Heart right ventricle (tissue), 16 donors: ENCODE measurements at regions not wholly inside any gene's neighbourhood (a gene's known extent, or its start where the extent isn't known, plus 50 kb on each side); places are given as distances from the start of the nearest gene placed in this dataset.

Source experiments
- ATAC-seq, 8 donors: fragments of 200-7000 bp; cut with Tn5 transposase; one replicate each; pipeline ENCODE4 v1.9.1; 2020; ENCODE audit warnings: mild to moderate bottlenecking in 8 of 8, moderate library complexity in 8 of 8, moderate number of reproducible peaks in 1 of 8
- DNase-seq, 2 donors: peaks; one replicate each; pipeline ENCODE4 v3.0.0-alpha.2; 2020
- H3K27ac ChIP-seq, 10 donors: fragments of 200-600 bp; sonication (generic) in 2 of 10; one replicate each; pipeline versions ENCODE4 v1.5.0 to v1.8.0; 2020 to 2022; ENCODE audit warnings: mild to moderate bottlenecking in 3 of 10
- H3K27me3 ChIP-seq, 7 donors: fragments of 200-600 bp; one replicate each; pipeline ENCODE4 v1.8.0; 2021 to 2022; ENCODE audit warnings: mild to moderate bottlenecking in 2 of 7
- H3K36me3 ChIP-seq, 9 donors: fragments of 200-600 bp; sonication (generic) in 1 of 9; one replicate each; pipeline versions ENCODE4 v1.5.0 to v1.8.0; 2020 to 2022; ENCODE audit warnings: mild to moderate bottlenecking in 2 of 9
- H3K4me1 ChIP-seq, 9 donors: fragments of 200-600 bp; sonication (generic) in 1 of 9; one replicate each; pipeline versions ENCODE4 v1.5.0 to v1.8.0; 2020 to 2022; ENCODE audit warnings: mild to moderate bottlenecking in 4 of 9
- H3K4me3 ChIP-seq, 10 donors: fragments of 200-600 bp; sonication (generic) in 2 of 10; one replicate each; pipeline versions ENCODE4 v1.5.0 to v1.8.0; 2020 to 2022; ENCODE audit warnings: mild to moderate bottlenecking in 7 of 10, moderate library complexity in 2 of 10
- H3K9me3 ChIP-seq, 11 donors: fragments of 200-600 bp in 10 of 11; sonication (generic) in 2 of 11; one replicate each; pipeline versions ENCODE4 v1.5.0 to v1.8.0; 2013 to 2022; ENCODE audit warnings: mild to moderate bottlenecking in 2 of 11, control low read depth in 1 of 11, moderate library complexity in 1 of 11
- CTCF ChIP-seq, 9 donors: fragments of 200-600 bp; sonication (generic) in 2 of 9; IDR thresholded peaks; one replicate each; pipeline versions ENCODE4 v1.5.0 to v1.8.0; 2021 to 2022; ENCODE audit warnings: antibody characterized with exemption in 9 of 9, mild to moderate bottlenecking in 5 of 9, moderate library complexity in 1 of 9
- WGBS, 2 donors: extraction: QIAGEN DNeasy Blood & Tissue Kit; methylation state at CpG; one replicate each; pipeline ENCODE4 v1.1.7; 2013; ENCODE audit warnings: inconsistent platforms in 1 of 2; 5-methylcytosine and 5-hydroxymethylcytosine counted together
- intact Hi-C, 10 donors: fragments of 100-400 bp; cut with DNase I; formaldehyde crosslinking; loops; one replicate each; pipeline versions ENCODE4 v1.11.1 to v1.14.2; 2022
- donor health status: Arrhythmogenic right ventricular cardiomyopathy.
- donor health status: ischemic (EF 13 %, LVEDD 7.1; RV severe dilation, severe dysfunction).
- donor health status: healthy with polysubstance abuse.
- donor health status: DM: no; HTN: yes; CAD: no.
- donor health status: DM: no; HTN: no; CAD: no.
- donor health status: ischemic (EF 25% LVEDD 6.9; RV normal size, moderate dysfunction).
- donor health status: ischemic (EF 25% LVEDD 5.7; RV mildly dilated, moderate dysfunction).
- donor health status: healthy.
- donor health status: DM: yes; HTN: yes; CAD: no.
- donor health status: Ischemic cardiomyopathy.
- donor health status: ischemic (EF 35%, LVEDD 5.7; RV mildly dilated, moderate dysfunction).
- donor health status: nonischemic (EF 11% LVEDD 7.7; RV severe dilation, severe dysfunction).
- donor health status: DM: yes; HTN: yes; CAD: no.
- donor health status: PGD.
- donor health status: ischemic (EF 29% LVEDD 5.4; RV normal size, mild dysfunction).
- donor health status: nonischemic (EF 23%, LVEDD 6.1; RV moderate dilation, normal function).

- TF ChIP-seq CTCF (IDR thresholded peaks at IDR 0.05): no peak
- 63 to 74% methylated on average over 4 of the region's 4 CpGs for WGBS, 2 donors
- intact Hi-C loops: no loop called here
- Histone ChIP-seq H3K4me1 (peaks cover 0 to under 1% (median 0%) of the 10 kb centered on the region in 9 donors), H3K27ac (no peak overlapping the region), H3K27me3 (no peaks in the 10 kb centered on the region), H3K4me3 (no peak overlapping the region), H3K9me3 (no peaks in the 10 kb centered on the region), H3K36me3 (no peaks in the 10 kb centered on the region)
- DNase-seq: no peak
- ATAC-seq: no peak
These were observed 203.1 kb downstream of the RAB38 start for GRCh38 chr11:87972133-87972532.

GRCh38 chr11:87971354-87971753 lies 203.9 kb downstream of the RAB38 start:
- no peaks in the 10 kb centered on the region for H3K9me3 ChIP-seq
- H3K36me3 ChIP-seq: no peaks in the 10 kb centered on the region
- TF ChIP-seq CTCF (IDR thresholded peaks at IDR 0.05): no peak
- intact Hi-C loops: no loop called here
- no peak for ATAC-seq
- H3K27ac ChIP-seq: no peak overlapping the region
- no peaks in the 10 kb centered on the region for H3K27me3 ChIP-seq
- WGBS, 2 donors: 81 to 90% methylated on average over 2 of the region's 2 CpGs
- no peak for DNase-seq
- peaks cover 0 to 4% (median 0%) of the 10 kb centered on the region in 9 donors for H3K4me1 ChIP-seq
- H3K4me3 ChIP-seq: no peak overlapping the region

- no peak for TF ChIP-seq CTCF (IDR thresholded peaks at IDR 0.05)
- Histone ChIP-seq H3K27me3 (no peaks in the 10 kb centered on the region), H3K36me3 (no peaks in the 10 kb centered on the region), H3K4me3 (no peak overlapping the region), H3K4me1 (peaks cover 0 to 8% (median 0%) of the 10 kb centered on the region in 9 donors), H3K9me3 (no peaks in the 10 kb centered on the region), H3K27ac (no peak overlapping the region)
- DNase-seq (no peak), ATAC-seq (no peak)
- intact Hi-C loops: no loop called here
- 79 to 82% methylated on average over 4 of the region's 4 CpGs for WGBS, 2 donors
These were observed 204.5 kb downstream of the RAB38 start for GRCh38 chr11:87970762-87971161.

GRCh38 chr11:87967459-87967858 lies 207.8 kb downstream of the RAB38 start:
- peaks cover 0 to 8% (median 0%) of the 10 kb centered on the region in 9 donors for H3K4me1 ChIP-seq
- ATAC-seq (no peak), DNase-seq (no peak)
- no peak for TF ChIP-seq CTCF (IDR thresholded peaks at IDR 0.05)
- no peaks in the 10 kb centered on the region for H3K36me3 ChIP-seq
- H3K27ac ChIP-seq: no peak overlapping the region
- no peak overlapping the region for H3K4me3 ChIP-seq
- no peaks in the 10 kb centered on the region for H3K9me3 ChIP-seq
- WGBS, 2 donors: 84 to 97% methylated on average over 1 of the region's 1 CpG
- no peaks in the 10 kb centered on the region for H3K27me3 ChIP-seq
- intact Hi-C loops: no loop called here
